GM23338 (cell line): ENCODE measurements at regions not wholly inside any gene's neighbourhood (a gene's known extent, or its start where the extent isn't known, plus 50 kb on each side); places are given as distances from the start of the nearest gene placed in this dataset.

Experiments used
- ATAC-seq: fragments of 200-7000 bp; cut with Tn5 transposase; 3 replicates; pipeline ENCODE4 v1.9.1; 2020
- DNase-seq: peaks from one replicate; pipeline ENCODE4 v3.0.0-alpha.2; 2015; ENCODE audit warnings: low spot score
- H2AFZ ChIP-seq: fragments of 200-600 bp; sonication (generic); 2 replicates; pipeline ENCODE4 v1.8.0; 2016; ENCODE audit warnings: antibody characterized with exemption, mild to moderate bottlenecking, moderate library complexity
- H3F3A ChIP-seq: fragments of 200-600 bp; sonication (generic); replicated peaks from 2 replicates; pipeline ENCODE4 v1.8.0; 2017; ENCODE audit warnings: antibody characterized with exemption, mixed run types, low read depth
- H3K27ac ChIP-seq: fragments of 200-600 bp; sonication (generic); 2 replicates; pipeline ENCODE4 v1.6.1; 2016; ENCODE audit warnings: low read depth
- H3K27me3 ChIP-seq: fragments of 200-600 bp; sonication (generic); 2 replicates; pipeline ENCODE4 v1.8.0; 2016; ENCODE audit warnings: mild to moderate bottlenecking, mixed run types, moderate library complexity; ENCODE audit not compliant: insufficient read depth
- H3K36me3 ChIP-seq: fragments of 200-600 bp; sonication (generic); 2 replicates; pipeline ENCODE4 v1.8.0; 2016; ENCODE audit warnings: mild to moderate bottlenecking; ENCODE audit not compliant: insufficient read depth
- H3K4me1 ChIP-seq: fragments of 200-600 bp; sonication (generic); 2 replicates; pipeline ENCODE4 v1.8.0; 2016; ENCODE audit warnings: mild to moderate bottlenecking, moderate library complexity; ENCODE audit not compliant: insufficient read depth
- H3K4me2 ChIP-seq: fragments of 200-600 bp; sonication (generic); 2 replicates; pipeline ENCODE4 v1.7.1; 2017; ENCODE audit warnings: mixed run types
- H3K4me3 ChIP-seq: fragments of 200-600 bp; sonication (generic); 2 replicates; pipeline ENCODE4 v1.6.1; 2016; ENCODE audit warnings: mixed run types
- H3K79me2 ChIP-seq: fragments of 200-600 bp; sonication (generic); replicated peaks from 2 replicates; pipeline ENCODE4 v1.8.0; 2017; ENCODE audit warnings: mild to moderate bottlenecking; ENCODE audit not compliant: insufficient read depth
- H3K9me2 ChIP-seq: fragments of 200-600 bp; sonication (generic); 2 replicates; pipeline ENCODE4 v1.8.0; 2017; ENCODE audit not compliant: insufficient read depth
- H4K20me1 ChIP-seq: fragments of 200-600 bp; sonication (generic); replicated peaks from 2 replicates; pipeline ENCODE4 v1.8.0; 2017; ENCODE audit warnings: mild to moderate bottlenecking; ENCODE audit not compliant: insufficient read depth
- H3K27ac Mint-ChIP-seq: 2 replicates; pipeline ENCODE4 v1.8.0; 2020; ENCODE audit warnings: inconsistent platforms, mild to moderate bottlenecking, moderate library complexity, mixed read lengths
- H3K27me3 Mint-ChIP-seq: 3 replicates; pipeline ENCODE4 v1.8.0; 2022; ENCODE audit warnings: low read depth, mild to moderate bottlenecking, moderate library complexity, mixed read lengths, inconsistent platforms; ENCODE audit not compliant: insufficient read depth, poor library complexity
- H3K36me3 Mint-ChIP-seq: 3 replicates; pipeline ENCODE4 v1.8.0; 2021; ENCODE audit warnings: low read depth, mild to moderate bottlenecking, inconsistent platforms, moderate library complexity, mixed read lengths
- H3K4me1 Mint-ChIP-seq: 3 replicates; pipeline ENCODE4 v1.8.0; 2020; ENCODE audit warnings: mild to moderate bottlenecking, inconsistent platforms, mixed read lengths
- H3K4me3 Mint-ChIP-seq: 3 replicates; pipeline ENCODE4 v1.8.0; 2021; ENCODE audit warnings: moderate library complexity, mild to moderate bottlenecking, inconsistent platforms, mixed read lengths
- H3K9me3 Mint-ChIP-seq: 3 replicates; pipeline ENCODE4 v1.8.0; 2020; ENCODE audit warnings: moderate library complexity, mild to moderate bottlenecking, inconsistent platforms, mixed read lengths
- CREB1 ChIP-seq: fragments of 250-450 bp; sonication (Bioruptor Pico); IDR thresholded peaks from 2 replicates; pipeline ENCODE4 v1.5.0; 2020; ENCODE audit warnings: low read depth, mild to moderate bottlenecking, moderate library complexity
- EZH2 ChIP-seq: fragments of 200-600 bp; sonication (generic); IDR thresholded peaks from one replicate; pipeline ENCODE4 v1.8.0; 2017; ENCODE audit warnings: antibody characterized with exemption, mild to moderate bottlenecking, low read depth; ENCODE audit not compliant: unreplicated experiment
- EZH2phosphoT487 ChIP-seq: fragments of 200-600 bp; sonication (generic); IDR thresholded peaks from one replicate; pipeline ENCODE4 v1.8.1; 2018; ENCODE audit warnings: antibody characterized with exemption; ENCODE audit not compliant: unreplicated experiment
- JUNB ChIP-seq: IDR thresholded peaks from one replicate; pipeline ENCODE4 v1.6.1; 2016; ENCODE audit warnings: antibody characterized with exemption; ENCODE audit not compliant: unreplicated experiment
- NANOG ChIP-seq: IDR thresholded peaks from 2 replicates; pipeline ENCODE4 v1.6.1; 2016; ENCODE audit warnings: antibody characterized with exemption, borderline replicate concordance
- POLR2AphosphoS5 ChIP-seq: IDR thresholded peaks from 2 replicates; pipeline ENCODE4 v1.6.1; 2016; ENCODE audit warnings: antibody characterized with exemption, low read depth
- STAT1 ChIP-seq: IDR thresholded peaks from one replicate; pipeline ENCODE4 v1.6.1; 2016; ENCODE audit warnings: antibody characterized with exemption; ENCODE audit not compliant: unreplicated experiment
- ZNF114 ChIP-seq: fragments of 250-450 bp; sonication (Bioruptor Pico); IDR thresholded peaks from 2 replicates; pipeline ENCODE4 v1.5.0; 2020; ENCODE audit warnings: mild to moderate bottlenecking, moderate library complexity
- ZNF331 ChIP-seq: fragments of 250-450 bp; sonication (Bioruptor Pico); IDR thresholded peaks from 2 replicates; pipeline ENCODE4 v1.5.0; 2020; ENCODE audit warnings: low read depth, mild to moderate bottlenecking, moderate library complexity
- TF ChIP-seq, protein P1 (sequence below), 2 experiments: fragments of 200-600 bp in 1 of 2; sonication (generic) in 1 of 2; conservative IDR thresholded peaks; 2 replicates each; pipeline versions ENCODE4 v1.5.1 to v1.6.1; 2016 to 2017; ENCODE audit warnings: antibody characterized with exemption in 2 of 2, low read depth in 2 of 2, mild to moderate bottlenecking in 2 of 2, moderate library complexity in 1 of 2
- TF ChIP-seq, protein P2 (sequence below): fragments of 250-450 bp; sonication (Bioruptor Pico); IDR thresholded peaks from 2 replicates; pipeline ENCODE4 v1.5.0; 2020; ENCODE audit warnings: mild to moderate bottlenecking, moderate library complexity
- TF ChIP-seq, protein P3 (sequence below): IDR thresholded peaks from one replicate; pipeline ENCODE4 v1.6.1; 2018; ENCODE audit warnings: antibody characterized with exemption; ENCODE audit not compliant: unreplicated experiment
- TF ChIP-seq, protein P4 (sequence below): IDR thresholded peaks from 2 replicates; pipeline ENCODE4 v1.6.1; 2016; ENCODE audit warnings: antibody characterized with exemption

DNA sequence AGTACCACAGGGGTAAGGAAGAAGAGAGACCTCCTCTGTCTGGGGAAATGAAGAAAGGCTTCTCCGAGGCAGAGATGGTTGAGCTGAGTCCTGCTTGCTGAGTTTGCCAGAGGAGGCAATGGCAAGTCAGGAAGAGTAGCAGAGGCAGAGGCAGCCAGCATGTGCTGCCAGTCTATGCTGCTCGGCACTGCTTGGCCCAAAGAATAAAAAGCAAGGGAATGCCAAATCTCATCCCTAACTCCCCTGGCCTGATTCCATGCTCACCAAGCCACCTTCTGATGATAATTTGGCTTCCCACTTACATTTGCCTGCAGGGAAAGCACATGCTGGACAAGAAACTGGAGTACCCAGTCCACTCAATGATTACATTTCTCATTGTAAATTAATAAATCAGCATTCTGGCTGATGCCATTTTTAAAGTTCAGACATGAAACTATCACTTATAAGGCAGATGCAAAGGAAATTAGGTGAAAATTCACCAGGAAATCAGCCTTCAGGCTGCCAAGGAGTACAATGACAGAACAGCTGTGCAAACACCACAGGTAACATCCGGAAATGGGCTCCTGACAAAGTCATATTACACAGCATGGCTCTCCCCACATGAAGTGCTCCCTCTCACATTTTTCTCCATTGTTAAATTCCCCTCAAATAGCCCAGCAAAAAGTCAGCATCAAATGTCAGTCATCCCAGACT, 245.9 kb downstream of the MTERF1 start:
- no peak overlapping the region for H3K4me2 ChIP-seq
- no peak for ATAC-seq

More for the DNA sequence above, 245.9 kb downstream of the MTERF1 start:
- TF ChIP-seq ZNF114 (no peak), EZH2 (no peak), POLR2AphosphoS5 (no peak), EZH2phosphoT487 (no peak), CREB1 (CRISPR knock-in tag) (no peak), ZNF331 (CRISPR knock-in tag) (no peak), JUNB (no peak), STAT1 (no peak), NANOG (no peak)
- TF ChIP-seq, protein P1, sequence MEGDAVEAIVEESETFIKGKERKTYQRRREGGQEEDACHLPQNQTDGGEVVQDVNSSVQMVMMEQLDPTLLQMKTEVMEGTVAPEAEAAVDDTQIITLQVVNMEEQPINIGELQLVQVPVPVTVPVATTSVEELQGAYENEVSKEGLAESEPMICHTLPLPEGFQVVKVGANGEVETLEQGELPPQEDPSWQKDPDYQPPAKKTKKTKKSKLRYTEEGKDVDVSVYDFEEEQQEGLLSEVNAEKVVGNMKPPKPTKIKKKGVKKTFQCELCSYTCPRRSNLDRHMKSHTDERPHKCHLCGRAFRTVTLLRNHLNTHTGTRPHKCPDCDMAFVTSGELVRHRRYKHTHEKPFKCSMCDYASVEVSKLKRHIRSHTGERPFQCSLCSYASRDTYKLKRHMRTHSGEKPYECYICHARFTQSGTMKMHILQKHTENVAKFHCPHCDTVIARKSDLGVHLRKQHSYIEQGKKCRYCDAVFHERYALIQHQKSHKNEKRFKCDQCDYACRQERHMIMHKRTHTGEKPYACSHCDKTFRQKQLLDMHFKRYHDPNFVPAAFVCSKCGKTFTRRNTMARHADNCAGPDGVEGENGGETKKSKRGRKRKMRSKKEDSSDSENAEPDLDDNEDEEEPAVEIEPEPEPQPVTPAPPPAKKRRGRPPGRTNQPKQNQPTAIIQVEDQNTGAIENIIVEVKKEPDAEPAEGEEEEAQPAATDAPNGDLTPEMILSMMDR (conservative IDR thresholded peaks at IDR 0.05; ENCODE audit: low read depth in 2 of 2): no peak
- TF ChIP-seq, protein P2, sequence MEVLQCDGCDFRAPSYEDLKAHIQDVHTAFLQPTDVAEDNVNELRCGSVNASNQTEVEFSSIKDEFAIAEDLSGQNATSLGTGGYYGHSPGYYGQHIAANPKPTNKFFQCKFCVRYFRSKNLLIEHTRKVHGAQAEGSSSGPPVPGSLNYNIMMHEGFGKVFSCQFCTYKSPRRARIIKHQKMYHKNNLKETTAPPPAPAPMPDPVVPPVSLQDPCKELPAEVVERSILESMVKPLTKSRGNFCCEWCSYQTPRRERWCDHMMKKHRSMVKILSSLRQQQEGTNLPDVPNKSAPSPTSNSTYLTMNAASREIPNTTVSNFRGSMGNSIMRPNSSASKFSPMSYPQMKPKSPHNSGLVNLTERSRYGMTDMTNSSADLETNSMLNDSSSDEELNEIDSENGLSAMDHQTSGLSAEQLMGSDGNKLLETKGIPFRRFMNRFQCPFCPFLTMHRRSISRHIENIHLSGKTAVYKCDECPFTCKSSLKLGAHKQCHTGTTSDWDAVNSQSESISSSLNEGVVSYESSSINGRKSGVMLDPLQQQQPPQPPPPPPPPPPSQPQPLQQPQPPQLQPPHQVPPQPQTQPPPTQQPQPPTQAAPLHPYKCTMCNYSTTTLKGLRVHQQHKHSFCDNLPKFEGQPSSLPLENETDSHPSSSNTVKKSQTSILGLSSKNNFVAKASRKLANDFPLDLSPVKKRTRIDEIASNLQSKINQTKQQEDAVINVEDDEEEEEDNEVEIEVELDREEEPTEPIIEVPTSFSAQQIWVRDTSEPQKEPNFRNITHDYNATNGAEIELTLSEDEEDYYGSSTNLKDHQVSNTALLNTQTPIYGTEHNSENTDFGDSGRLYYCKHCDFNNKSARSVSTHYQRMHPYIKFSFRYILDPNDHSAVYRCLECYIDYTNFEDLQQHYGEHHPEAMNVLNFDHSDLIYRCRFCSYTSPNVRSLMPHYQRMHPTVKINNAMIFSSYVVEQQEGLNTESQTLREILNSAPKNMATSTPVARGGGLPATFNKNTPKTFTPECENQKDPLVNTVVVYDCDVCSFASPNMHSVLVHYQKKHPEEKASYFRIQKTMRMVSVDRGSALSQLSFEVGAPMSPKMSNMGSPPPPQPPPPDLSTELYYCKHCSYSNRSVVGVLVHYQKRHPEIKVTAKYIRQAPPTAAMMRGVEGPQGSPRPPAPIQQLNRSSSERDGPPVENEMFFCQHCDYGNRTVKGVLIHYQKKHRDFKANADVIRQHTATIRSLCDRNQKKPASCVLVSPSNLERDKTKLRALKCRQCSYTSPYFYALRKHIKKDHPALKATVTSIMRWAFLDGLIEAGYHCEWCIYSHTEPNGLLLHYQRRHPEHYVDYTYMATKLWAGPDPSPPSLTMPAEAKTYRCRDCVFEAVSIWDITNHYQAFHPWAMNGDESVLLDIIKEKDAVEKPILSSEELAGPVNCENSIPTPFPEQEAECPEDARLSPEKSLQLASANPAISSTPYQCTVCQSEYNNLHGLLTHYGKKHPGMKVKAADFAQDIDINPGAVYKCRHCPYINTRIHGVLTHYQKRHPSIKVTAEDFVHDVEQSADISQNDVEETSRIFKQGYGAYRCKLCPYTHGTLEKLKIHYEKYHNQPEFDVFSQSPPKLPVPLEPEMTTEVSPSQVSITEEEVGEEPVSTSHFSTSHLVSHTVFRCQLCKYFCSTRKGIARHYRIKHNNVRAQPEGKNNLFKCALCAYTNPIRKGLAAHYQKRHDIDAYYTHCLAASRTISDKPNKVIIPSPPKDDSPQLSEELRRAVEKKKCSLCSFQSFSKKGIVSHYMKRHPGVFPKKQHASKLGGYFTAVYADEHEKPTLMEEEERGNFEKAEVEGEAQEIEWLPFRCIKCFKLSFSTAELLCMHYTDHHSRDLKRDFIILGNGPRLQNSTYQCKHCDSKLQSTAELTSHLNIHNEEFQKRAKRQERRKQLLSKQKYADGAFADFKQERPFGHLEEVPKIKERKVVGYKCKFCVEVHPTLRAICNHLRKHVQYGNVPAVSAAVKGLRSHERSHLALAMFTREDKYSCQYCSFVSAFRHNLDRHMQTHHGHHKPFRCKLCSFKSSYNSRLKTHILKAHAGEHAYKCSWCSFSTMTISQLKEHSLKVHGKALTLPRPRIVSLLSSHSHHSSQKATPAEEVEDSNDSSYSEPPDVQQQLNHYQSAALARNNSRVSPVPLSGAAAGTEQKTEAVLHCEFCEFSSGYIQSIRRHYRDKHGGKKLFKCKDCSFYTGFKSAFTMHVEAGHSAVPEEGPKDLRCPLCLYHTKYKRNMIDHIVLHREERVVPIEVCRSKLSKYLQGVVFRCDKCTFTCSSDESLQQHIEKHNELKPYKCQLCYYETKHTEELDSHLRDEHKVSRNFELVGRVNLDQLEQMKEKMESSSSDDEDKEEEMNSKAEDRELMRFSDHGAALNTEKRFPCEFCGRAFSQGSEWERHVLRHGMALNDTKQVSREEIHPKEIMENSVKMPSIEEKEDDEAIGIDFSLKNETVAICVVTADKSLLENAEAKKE: no peak
- TF ChIP-seq, protein P3, sequence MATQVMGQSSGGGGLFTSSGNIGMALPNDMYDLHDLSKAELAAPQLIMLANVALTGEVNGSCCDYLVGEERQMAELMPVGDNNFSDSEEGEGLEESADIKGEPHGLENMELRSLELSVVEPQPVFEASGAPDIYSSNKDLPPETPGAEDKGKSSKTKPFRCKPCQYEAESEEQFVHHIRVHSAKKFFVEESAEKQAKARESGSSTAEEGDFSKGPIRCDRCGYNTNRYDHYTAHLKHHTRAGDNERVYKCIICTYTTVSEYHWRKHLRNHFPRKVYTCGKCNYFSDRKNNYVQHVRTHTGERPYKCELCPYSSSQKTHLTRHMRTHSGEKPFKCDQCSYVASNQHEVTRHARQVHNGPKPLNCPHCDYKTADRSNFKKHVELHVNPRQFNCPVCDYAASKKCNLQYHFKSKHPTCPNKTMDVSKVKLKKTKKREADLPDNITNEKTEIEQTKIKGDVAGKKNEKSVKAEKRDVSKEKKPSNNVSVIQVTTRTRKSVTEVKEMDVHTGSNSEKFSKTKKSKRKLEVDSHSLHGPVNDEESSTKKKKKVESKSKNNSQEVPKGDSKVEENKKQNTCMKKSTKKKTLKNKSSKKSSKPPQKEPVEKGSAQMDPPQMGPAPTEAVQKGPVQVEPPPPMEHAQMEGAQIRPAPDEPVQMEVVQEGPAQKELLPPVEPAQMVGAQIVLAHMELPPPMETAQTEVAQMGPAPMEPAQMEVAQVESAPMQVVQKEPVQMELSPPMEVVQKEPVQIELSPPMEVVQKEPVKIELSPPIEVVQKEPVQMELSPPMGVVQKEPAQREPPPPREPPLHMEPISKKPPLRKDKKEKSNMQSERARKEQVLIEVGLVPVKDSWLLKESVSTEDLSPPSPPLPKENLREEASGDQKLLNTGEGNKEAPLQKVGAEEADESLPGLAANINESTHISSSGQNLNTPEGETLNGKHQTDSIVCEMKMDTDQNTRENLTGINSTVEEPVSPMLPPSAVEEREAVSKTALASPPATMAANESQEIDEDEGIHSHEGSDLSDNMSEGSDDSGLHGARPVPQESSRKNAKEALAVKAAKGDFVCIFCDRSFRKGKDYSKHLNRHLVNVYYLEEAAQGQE: no peak
- TF ChIP-seq, protein P4, sequence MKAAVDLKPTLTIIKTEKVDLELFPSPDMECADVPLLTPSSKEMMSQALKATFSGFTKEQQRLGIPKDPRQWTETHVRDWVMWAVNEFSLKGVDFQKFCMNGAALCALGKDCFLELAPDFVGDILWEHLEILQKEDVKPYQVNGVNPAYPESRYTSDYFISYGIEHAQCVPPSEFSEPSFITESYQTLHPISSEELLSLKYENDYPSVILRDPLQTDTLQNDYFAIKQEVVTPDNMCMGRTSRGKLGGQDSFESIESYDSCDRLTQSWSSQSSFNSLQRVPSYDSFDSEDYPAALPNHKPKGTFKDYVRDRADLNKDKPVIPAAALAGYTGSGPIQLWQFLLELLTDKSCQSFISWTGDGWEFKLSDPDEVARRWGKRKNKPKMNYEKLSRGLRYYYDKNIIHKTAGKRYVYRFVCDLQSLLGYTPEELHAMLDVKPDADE: no peak
- Histone ChIP-seq H3K4me1 (no peaks in the 10 kb centered on the region), H3K36me3 (no peaks in the 10 kb centered on the region), H3K27ac (no peak overlapping the region), H3K4me3 (no peak overlapping the region), H2AFZ (no peak overlapping the region), H4K20me1 (no peaks in the 10 kb centered on the region), H3K27me3 (no peaks in the 10 kb centered on the region), H3F3A (no peaks in the 10 kb centered on the region), H3K9me2 (no peaks in the 10 kb centered on the region), H3K79me2 (no peaks in the 10 kb centered on the region)
- H3K36me3 Mint-ChIP-seq: no peaks in the 10 kb centered on the region
- DNase-seq: no peak
- no peaks in the 10 kb centered on the region for H3K9me3 Mint-ChIP-seq
- no peaks in the 10 kb centered on the region for H3K4me1 Mint-ChIP-seq
- no peak overlapping the region for H3K27ac Mint-ChIP-seq
- H3K27me3 Mint-ChIP-seq: no peaks in the 10 kb centered on the region
- no peak overlapping the region for H3K4me3 Mint-ChIP-seq
